DMS53 treated with DMSO at 0.1 percent for 48 hours (cell line): ENCODE measurements at regions not wholly inside any gene's neighbourhood (a gene's known extent, or its start where the extent isn't known, plus 50 kb on each side); places are given as distances from the start of the nearest gene placed in this dataset.

Source experiments
- DNase-seq: peaks from one replicate; lab custom pipeline; 2025; ENCODE audit not compliant: unreplicated experiment; lab: John Stamatoyannopoulos, UW

- DNase-seq, result no peak
These were observed 431.8 kb downstream of the PMP22 start for GRCh38 chr17:14833201-14833785.

- DNase-seq, result no peak
These were observed 433.6 kb downstream of the PMP22 start for GRCh38 chr17:14831491-14831890.

GRCh38 chr17:14827396-14827919 lies 437.7 kb downstream of the PMP22 start:
- DNase-seq, result no peak

- no peak for DNase-seq
These were observed 438.8 kb downstream of the PMP22 start for GRCh38 chr17:14826358-14826757.

- no peak for DNase-seq
These were observed 446.7 kb downstream of the PMP22 start for GRCh38 chr17:14818469-14818868.

- DNase-seq, result no peak
These were observed 450.0 kb downstream of the PMP22 start for GRCh38 chr17:14815079-14815478.

GRCh38 chr17:14813649-14814370 lies 451.3 kb downstream of the PMP22 start:
- no peak for DNase-seq

- no peak for DNase-seq
These were observed 456.7 kb downstream of the PMP22 start for GRCh38 chr17:14808425-14808824.

GRCh38 chr17:14805348-14805747 lies 459.8 kb downstream of the PMP22 start:
- no peak for DNase-seq

- no peak for DNase-seq
These were observed 461.3 kb downstream of the PMP22 start for GRCh38 chr17:14803826-14804225.

GRCh38 chr17:14797801-14798200 lies 467.3 kb downstream of the PMP22 start:
- no peak for DNase-seq

- no peak for DNase-seq
These were observed 468.1 kb downstream of the PMP22 start for GRCh38 chr17:14797021-14797420.

GRCh38 chr17:14794961-14795360 lies 470.2 kb downstream of the PMP22 start:
- DNase-seq, result no peak

GRCh38 chr17:14793237-14793636 lies 471.9 kb downstream of the PMP22 start:
- no peak for DNase-seq

GRCh38 chr17:14792746-14793145 lies 472.4 kb downstream of the PMP22 start:
- no peak for DNase-seq

- DNase-seq, result no peak
These were observed 473.9 kb downstream of the PMP22 start for GRCh38 chr17:14791221-14791620.

GRCh38 chr17:14790521-14790920 lies 474.6 kb downstream of the PMP22 start:
- DNase-seq, result no peak

- DNase-seq, result no peak
These were observed 480.0 kb downstream of the PMP22 start for GRCh38 chr17:14784997-14785696.

GRCh38 chr17:14781123-14781522 lies 480.2 kb downstream of the HS3ST3B1 start:
- no peak for DNase-seq

GRCh38 chr17:14780097-14780651 lies 479.3 kb downstream of the HS3ST3B1 start:
- DNase-seq, result no peak

- DNase-seq, result no peak
These were observed 478.4 kb downstream of the HS3ST3B1 start for GRCh38 chr17:14779241-14779640.

GRCh38 chr17:14777291-14777690 lies 476.4 kb downstream of the HS3ST3B1 start:
- DNase-seq, result no peak
